HG03342 (cell line): ENCODE measurements at regions not wholly inside any gene's neighbourhood (a gene's known extent, or its start where the extent isn't known, plus 50 kb on each side); places are given as distances from the start of the nearest gene placed in this dataset.
A peak's percentile ranks its signal among the peaks of the same experiment; 100 is the strongest.
"Not testable (repeated sequence)": the region's sequence is repeated elsewhere in the genome, so short reads cannot be mapped to it uniquely, and the experiment has no call there.

Source experiments
- ATAC-seq: cut with Tn5 transposase; IDR thresholded peaks from one replicate; pipeline ENCODE4 v1.9.1; 2021; ENCODE audit warnings: mild to moderate bottlenecking, moderate library complexity; ENCODE audit not compliant: unreplicated experiment

DNA sequence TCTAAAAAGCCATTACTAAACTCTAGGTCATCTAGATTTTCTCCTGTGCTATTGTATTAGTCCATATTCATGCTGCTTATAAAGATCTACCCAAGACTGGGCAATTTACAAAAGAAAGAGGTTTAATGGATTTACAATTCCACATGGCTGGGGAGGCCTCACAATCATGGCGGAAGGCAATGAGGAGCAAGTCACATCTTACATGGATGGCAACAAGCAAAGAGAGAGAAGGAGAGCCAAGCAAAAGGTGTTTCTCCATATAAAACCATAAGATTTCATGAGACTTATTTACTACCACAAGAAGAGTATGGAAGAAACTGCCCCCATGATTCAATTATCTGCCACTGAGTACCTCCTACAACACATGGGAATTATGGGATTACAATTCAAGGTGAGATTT is 69.6 kb upstream of the CCDC6 start:
- not testable (repeated sequence) for ATAC-seq

DNA sequence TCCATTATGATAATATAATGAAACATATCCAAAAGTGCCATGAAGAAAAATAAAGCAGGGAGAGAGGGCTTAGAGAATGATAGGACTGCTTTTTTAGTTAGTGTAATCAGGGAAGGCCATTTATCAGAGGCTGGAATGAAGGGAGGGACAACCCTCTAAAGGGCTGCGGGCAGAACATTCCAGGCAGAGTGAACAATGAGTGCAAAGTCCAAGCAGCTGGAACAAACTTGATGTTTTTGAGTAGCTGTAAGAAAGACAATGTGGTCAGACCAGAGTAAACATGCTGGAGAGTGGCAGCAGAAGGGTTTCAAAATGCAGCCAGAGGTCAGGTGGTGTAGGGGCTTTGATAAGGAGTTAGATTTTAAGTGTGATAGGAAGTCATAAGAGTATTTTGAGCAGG is 65.6 kb upstream of the CCDC6 start:
- ATAC-seq = no peak

DNA sequence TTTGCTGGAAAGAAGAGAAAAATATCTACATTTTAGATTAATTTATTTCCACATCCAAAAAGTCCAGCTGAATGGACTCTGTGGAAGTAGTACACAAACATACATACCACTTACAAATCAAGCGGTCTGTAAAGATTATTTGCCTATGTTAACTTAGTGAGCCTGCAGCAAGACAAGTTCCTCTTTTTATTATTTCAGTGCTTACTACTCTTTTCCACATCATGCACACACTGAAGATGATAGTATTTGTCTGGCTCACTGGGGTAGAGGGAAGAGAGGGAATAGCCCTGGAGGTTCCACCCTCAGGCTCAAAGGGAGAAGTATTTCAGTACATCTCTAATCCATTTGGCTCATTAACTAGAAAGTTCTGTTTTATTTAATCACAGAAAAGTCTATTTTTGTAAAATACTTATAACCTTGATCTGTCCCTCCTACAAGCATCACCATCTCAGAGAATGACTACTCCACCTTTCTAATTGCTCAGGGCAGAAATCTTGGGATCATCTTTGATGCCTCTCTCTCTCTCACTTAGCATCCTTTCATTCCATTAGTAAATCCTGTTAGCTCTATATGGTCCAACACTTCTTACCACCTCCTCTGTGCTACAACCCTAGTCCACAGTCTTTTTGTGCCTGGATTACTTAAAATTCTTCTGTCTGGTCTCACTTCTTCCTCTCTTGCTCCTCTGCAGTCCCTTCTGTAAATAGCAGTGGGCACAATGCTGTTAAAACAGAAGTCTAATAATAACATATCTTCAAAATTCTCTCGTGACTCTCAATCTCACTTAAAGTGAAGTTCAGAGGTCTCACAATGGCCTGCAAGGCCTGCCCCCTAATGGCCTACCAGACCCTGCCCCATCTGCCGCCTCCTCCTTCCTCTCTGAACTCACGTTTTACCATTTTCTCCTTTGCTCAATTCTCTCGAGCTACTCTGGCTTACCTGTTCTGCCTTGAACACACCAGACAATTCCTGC is 64.3 kb upstream of the CCDC6 start:
- ATAC-seq = peak; percentile 79

DNA sequence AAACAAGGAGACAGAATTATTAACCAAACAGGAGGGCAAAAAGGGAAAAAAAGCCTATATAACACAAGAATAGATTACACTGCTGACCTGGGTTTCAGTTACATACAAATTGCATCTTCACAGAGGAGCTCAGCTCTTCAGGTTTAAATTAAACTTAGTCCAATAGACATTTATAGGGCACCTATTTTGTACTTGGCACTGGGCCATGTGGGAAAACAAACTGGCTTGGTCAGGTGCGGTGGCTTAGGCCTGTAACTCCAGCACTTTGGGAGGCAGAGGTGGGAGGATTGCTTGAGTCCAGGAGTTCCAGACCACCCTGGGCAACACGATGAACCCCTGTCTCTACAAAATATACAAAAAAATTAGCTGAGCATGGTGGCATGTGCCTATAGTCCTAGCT is 62.3 kb upstream of the CCDC6 start:
- no peak for ATAC-seq

DNA sequence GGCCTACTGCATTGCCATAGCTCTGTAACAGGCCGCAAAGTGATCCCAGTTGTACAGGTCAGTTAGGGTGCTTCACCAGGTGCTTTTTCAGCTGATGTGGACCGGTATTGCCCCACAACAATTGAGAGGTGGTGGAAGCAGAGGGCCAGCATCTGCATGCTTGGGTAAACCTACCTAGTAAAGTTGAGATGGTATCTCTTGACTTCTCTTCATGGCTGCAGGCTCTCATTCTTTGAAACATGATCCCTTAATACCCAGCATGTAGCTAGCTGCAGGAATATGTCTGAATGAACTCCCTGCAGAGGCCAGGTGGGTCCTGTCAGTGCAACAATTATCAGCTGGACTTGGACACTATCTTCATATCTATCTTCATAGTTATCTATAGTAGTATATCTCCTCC is 60.7 kb upstream of the CCDC6 start:
- ATAC-seq = no peak

DNA sequence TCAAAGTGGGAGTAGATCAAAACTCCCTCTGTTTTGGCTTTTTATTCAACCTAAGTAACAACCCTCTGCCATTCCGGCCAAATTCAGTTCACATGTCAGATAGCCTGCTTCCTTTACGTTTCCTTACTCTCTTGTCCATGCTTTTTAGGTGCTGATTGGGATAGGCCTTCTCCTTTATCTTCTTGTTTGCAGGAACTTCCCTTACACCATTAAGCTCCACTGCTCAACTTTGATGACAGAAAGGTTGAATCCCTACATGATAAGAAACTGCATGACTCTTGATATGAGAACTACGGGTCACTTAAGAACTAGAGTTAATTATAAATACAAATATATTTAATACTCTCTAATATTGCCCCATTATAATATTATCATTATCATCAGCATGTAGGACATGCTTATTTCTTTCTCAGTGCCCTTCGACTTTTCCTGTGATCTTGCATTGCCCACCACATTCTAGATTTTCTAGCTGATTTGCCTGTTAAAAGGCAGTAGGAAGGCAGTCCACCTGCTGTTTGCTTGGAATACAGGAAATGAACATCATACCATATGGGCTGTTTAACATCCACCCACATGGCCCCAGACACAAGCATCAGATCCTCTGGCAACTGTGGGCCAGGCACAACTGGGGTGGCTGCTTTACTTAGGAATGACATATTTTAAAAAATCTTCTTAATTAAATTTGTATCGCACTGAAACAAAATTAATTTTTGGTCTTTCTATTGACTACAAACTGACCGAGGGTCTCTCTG is 59.7 kb upstream of the CCDC6 start:
- no peak for ATAC-seq

DNA sequence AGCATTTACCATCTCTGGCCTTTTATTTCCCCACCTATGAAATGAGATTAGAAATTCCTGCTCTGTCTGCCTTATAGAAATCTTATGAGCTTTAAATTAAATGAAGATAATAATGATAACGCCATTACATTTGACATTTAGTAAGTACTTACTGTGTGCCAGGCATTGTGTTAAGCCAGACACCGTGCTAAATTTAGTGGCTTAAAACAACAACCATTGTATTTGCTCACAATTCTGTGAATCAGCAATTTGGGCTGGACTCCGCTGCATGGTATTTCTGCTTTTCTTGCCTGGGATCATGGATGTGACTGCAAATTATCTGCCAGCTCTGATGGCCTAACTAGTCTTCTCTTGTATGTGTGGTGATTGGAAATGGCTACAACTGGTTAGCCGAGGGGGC is 56.4 kb upstream of the CCDC6 start:
- no peak for ATAC-seq

DNA sequence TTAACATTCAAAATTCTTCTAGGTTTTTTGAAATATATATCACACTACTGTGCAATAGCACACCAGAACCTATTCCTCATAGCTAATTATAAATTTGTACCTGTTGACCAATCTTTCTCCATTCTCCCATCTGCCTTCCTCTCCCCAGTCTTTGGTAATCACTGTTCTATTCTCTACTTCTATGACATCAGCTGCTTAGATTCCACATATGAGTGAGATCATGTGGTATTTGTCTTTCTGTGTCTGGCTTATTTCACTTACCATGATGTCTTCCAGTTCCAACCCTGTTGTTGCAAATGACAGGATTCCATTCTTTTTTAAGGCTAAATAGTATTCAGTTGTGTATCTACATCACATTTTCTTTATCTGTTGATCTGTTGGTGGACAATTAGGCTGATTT is 54.4 kb upstream of the CCDC6 start:
- ATAC-seq = no peak

DNA sequence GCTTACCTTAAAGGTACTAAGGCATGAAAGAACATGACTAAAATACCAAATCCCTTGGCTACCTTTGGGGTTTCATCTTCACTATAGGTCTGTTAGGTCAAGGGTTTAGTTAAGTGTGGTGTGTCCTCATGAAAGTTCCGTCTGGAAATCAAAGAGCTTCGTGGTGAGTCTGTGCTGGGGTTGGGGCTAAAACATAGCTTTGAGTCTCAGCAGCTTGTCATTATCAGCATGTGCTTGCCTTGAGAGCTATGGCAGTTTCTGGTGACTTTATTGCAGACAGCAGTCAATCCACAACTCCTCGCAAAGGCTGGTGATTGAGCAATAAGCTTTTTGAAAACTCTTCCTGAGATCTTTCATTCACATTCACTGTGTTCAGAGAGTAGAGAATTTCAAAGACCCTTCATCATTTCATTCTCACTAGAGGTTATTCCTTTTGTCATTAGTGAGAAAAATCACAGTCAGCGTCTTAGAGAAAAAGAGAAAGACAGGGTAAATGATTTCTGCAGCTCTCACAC is 53.2 kb upstream of the CCDC6 start:
- no peak for ATAC-seq

DNA sequence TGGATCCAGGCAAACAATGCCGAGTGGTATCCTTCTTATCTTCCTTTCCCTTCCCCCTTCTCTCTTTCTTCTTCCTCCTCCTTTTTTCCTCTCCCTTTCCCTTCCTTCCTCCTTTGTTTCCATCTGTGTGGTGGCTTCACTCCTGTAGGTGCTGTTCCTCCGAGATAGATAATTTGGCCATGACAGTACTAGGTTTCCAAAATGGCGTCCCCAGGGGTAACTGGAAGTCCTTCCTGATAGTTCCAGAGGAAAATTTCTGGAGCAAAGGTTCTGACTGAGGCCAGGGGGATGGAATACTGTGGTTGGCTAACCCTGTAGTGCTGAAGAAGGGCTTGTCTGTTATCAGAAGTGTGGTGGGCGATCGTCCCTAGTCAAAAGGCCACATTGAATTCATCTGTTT is 52.5 kb upstream of the CCDC6 start:
- ATAC-seq = no peak

DNA sequence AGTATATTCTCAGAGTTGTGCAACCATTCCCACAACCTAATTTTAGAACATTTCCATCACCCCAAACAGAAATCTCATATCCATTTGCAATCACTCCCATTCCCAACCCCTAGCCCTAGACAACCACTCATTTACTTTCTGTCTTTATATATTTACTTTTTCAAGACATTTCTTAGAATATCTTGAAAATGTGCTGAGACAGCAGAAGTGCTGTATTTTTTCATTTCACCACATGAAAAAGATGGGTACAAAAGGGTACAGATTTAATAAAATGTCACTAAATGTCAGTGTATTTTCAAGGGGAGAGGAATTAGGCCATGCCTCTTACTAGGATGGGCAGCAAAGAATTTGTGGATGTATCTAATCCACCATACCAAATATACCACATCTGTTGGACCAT is 51.6 kb upstream of the CCDC6 start:
- no peak for ATAC-seq
